ENCODE measurements at regions not wholly inside any gene's neighbourhood (a gene's known extent, or its start where the extent isn't known, plus 50 kb on each side); places are given as distances from the start of the nearest gene placed in this dataset.
A peak's percentile ranks its signal among the peaks of the same experiment; 100 is the strongest.

GRCh38 chr1:199101635-199102034 is 462.8 kb downstream of the PTPRC start:
- no peak for DNase-seq (ENCODE audit: low read depth)
- TF ChIP-seq CTCF (conservative IDR thresholded peaks at IDR 0.05; ENCODE audit: control insufficient read depth, insufficient read depth, low read depth, low read length) = no peak
- H3K4me3 ChIP-seq (ENCODE audit: control insufficient read depth, low read depth, low read length) = no peak overlapping the region

- no peak overlapping the region for H3K4me3 ChIP-seq (ENCODE audit: control insufficient read depth, low read depth, low read length)
- no peak for DNase-seq (ENCODE audit: low read depth)
- no peak for TF ChIP-seq CTCF (conservative IDR thresholded peaks at IDR 0.05; ENCODE audit: control insufficient read depth, insufficient read depth, low read depth, low read length)
Observed at GRCh38 chr1:199102239-199102638, 463.4 kb downstream of the PTPRC start.

- TF ChIP-seq CTCF (conservative IDR thresholded peaks at IDR 0.05; ENCODE audit: control insufficient read depth, insufficient read depth, low read depth, low read length) = no peak
- H3K4me3 ChIP-seq (ENCODE audit: control insufficient read depth, low read depth, low read length) = no peak overlapping the region
Observed at GRCh38 chr1:199109160-199109559, 470.3 kb downstream of the PTPRC start.

GRCh38 chr1:199112365-199112764 is 473.5 kb downstream of the PTPRC start:
- no peak for DNase-seq (ENCODE audit: low read depth)
- H3K4me3 ChIP-seq (ENCODE audit: control insufficient read depth, low read depth, low read length) = no peak overlapping the region
- no peak for TF ChIP-seq CTCF (conservative IDR thresholded peaks at IDR 0.05; ENCODE audit: control insufficient read depth, insufficient read depth, low read depth, low read length)

More at GRCh38 chr1:199109160-199109559, 470.3 kb downstream of the PTPRC start:
- DNase-seq (ENCODE audit: low read depth) = no peak

GRCh38 chr1:199113265-199113869 is 474.5 kb downstream of the PTPRC start:
- peak; percentile 80 for DNase-seq (ENCODE audit: low read depth)
- TF ChIP-seq CTCF (conservative IDR thresholded peaks at IDR 0.05; ENCODE audit: control insufficient read depth, insufficient read depth, low read depth, low read length) = peak; percentile 97
- H3K4me3 ChIP-seq (ENCODE audit: control insufficient read depth, low read depth, low read length) = no peak overlapping the region

GRCh38 chr1:199116488-199116887 is 477.6 kb downstream of the PTPRC start:
- DNase-seq (ENCODE audit: low read depth) = no peak
- H3K4me3 ChIP-seq (ENCODE audit: control insufficient read depth, low read depth, low read length) = no peak overlapping the region
- no peak for TF ChIP-seq CTCF (conservative IDR thresholded peaks at IDR 0.05; ENCODE audit: control insufficient read depth, insufficient read depth, low read depth, low read length)

- no peak for DNase-seq (ENCODE audit: low read depth)
- no peak overlapping the region for H3K4me3 ChIP-seq (ENCODE audit: control insufficient read depth, low read depth, low read length)
- no peak for TF ChIP-seq CTCF (conservative IDR thresholded peaks at IDR 0.05; ENCODE audit: control insufficient read depth, insufficient read depth, low read depth, low read length)
Observed at GRCh38 chr1:199121047-199121446, 482.2 kb downstream of the PTPRC start.

All from fibroblast of mammary gland (primary cell).